Activated naive CD4-positive, alpha-beta T cell treated with anti-CD3 and anti-CD28 coated beads, Interleukin-2, amount 10 ng/mL, durations not matched to agents 7 days and 5 days (primary cell): ENCODE measurements at regions not wholly inside any gene's neighbourhood (a gene's known extent, or its start where the extent isn't known, plus 50 kb on each side); places are given as distances from the start of the nearest gene placed in this dataset.

Source experiments
- CTCF ChIA-PET: fragments of 350-600 bp; sonication (Branson Sonifier 250); formaldehyde crosslinking; loops from one replicate; lab custom pipeline; 2021; ENCODE audit warnings: antibody characterized with exemption; lab: Charles Lee
- DNase-seq: peaks from one replicate; pipeline ENCODE4 v3.0.0-alpha.2; 2020
- H3K27ac Mint-ChIP-seq: one replicate; pipeline ENCODE4 v1.8.0; 2021; ENCODE audit warnings: mild to moderate bottlenecking, moderate library complexity, mixed read lengths
- H3K27me3 Mint-ChIP-seq: one replicate; pipeline ENCODE4 v1.8.0; 2021; ENCODE audit warnings: mild to moderate bottlenecking, mixed read lengths
- H3K36me3 Mint-ChIP-seq: one replicate; pipeline ENCODE4 v1.8.0; 2021; ENCODE audit warnings: mixed read lengths
- H3K4me1 Mint-ChIP-seq: one replicate; pipeline ENCODE4 v1.8.0; 2021; ENCODE audit warnings: mixed read lengths
- H3K4me3 Mint-ChIP-seq: one replicate; pipeline ENCODE4 v1.8.0; 2021; ENCODE audit warnings: mild to moderate bottlenecking, moderate library complexity, mixed read lengths
- H3K9me3 Mint-ChIP-seq: one replicate; pipeline ENCODE4 v1.8.0; 2021; ENCODE audit warnings: mixed read lengths

DNA sequence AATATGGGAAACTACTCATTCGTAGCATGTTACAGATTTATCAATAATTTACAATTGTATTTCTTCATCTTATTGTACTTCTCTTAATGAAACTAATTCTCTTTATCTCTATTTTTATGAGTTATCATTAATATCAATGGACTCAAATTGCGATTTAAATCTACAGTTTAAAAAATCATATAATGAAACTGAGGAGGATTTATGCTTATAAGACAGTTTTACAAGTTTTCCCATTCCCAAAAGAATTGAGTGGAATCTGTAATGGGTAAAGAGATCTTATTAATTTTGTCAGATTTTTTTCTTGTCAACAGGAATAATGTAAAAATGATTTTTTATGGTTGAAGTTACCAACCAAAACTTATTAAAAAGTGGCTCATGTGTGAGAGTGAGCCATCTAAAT is 468.0 kb downstream of the METTL4 start:
- no peaks in the 10 kb centered on the region for H3K36me3 Mint-ChIP-seq
- H3K27me3 Mint-ChIP-seq = peaks cover 10% of the 10 kb centered on the region
- H3K4me3 Mint-ChIP-seq = no peak overlapping the region
- no peak for DNase-seq
- H3K27ac Mint-ChIP-seq = no peak overlapping the region
- no peaks in the 10 kb centered on the region for H3K4me1 Mint-ChIP-seq
- CTCF ChIA-PET = interaction anchor here (3.5 kb wide), 1 partner anchor 9 kb away, joined by 18 read pairs; no protein-coding TSS in a partner anchor
- H3K9me3 Mint-ChIP-seq = no peaks in the 10 kb centered on the region

DNA sequence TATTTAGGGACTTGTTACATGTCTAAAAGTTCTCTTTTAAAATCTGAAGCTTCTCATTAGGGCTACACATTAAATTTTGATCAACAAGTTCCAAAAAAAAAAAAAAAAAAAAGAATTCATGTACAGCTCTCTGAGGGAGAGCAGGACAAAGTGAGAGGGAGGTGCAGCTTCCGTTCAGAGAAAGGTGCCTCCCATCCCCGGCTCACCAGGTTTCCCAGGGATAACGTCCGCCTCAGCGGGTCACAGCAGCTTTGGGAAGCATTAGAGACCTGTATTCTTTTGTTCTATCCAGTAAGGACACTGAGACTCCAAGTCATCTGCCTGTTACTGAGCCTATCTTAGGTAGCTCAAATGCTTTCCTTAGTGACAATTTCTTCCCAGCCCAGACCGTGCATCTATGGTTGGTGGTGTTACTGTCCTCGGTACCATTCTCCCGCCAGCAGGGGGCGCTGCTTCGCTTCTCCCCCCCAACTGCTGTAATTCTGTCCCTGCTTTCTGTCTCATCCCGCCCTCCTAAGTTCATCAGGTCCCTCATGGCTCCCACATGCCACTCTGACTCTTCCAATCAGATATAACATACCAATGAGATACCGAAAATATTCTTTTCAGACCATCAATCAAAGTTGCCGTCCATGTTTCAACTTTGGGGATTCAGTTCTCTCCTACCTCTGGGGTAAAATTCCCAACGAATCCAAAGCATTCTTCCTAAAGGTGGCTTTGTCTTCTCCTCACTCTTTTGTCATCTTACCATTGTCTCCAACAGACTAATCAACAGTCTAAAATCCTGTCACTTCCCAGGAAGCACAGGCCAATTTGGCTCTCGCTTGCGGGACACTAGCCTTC is 466.5 kb downstream of the METTL4 start:
- CTCF ChIA-PET = interaction anchor here (0.7 to 3.5 kb wide), 14 partner anchors 11 to 442 kb away, joined by 3 to 18 read pairs (median 4); no protein-coding TSS in a partner anchor
- Mint-ChIP-seq H3K36me3 (no peaks in the 10 kb centered on the region), H3K27ac (no peak overlapping the region), H3K4me1 (no peaks in the 10 kb centered on the region), H3K27me3 (peaks cover 6% of the 10 kb centered on the region), H3K4me3 (no peak overlapping the region), H3K9me3 (no peaks in the 10 kb centered on the region)
- DNase-seq = peak; percentile 66

DNA sequence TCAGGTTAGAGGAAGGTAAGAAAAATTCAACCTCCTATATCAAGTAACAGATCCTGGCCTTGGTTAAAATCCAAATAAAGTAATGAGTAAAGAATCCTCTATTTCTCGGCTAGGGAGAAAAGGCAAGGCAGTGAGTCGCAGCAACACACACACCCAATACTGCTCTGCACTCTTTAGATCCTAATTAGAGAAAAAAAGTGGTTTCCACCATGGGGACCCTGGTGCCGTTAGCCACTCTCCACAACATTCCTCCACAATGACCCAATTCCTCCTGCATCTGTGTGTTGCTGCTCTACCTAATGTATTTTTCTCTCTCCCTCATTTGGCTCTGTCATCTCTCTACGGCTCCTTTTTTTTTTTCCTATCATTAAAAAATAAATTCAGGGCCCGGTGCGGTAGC is 462.7 kb downstream of the METTL4 start:
- H3K4me3 Mint-ChIP-seq = no peak overlapping the region
- peaks cover 10% of the 10 kb centered on the region for H3K27me3 Mint-ChIP-seq
- no peaks in the 10 kb centered on the region for H3K9me3 Mint-ChIP-seq
- H3K27ac Mint-ChIP-seq = no peak overlapping the region
- no peak for DNase-seq
- no peaks in the 10 kb centered on the region for H3K36me3 Mint-ChIP-seq
- CTCF ChIA-PET = no interaction called here
- no peaks in the 10 kb centered on the region for H3K4me1 Mint-ChIP-seq

- peaks cover 8% of the 10 kb centered on the region for H3K27me3 Mint-ChIP-seq
- H3K9me3 Mint-ChIP-seq = no peaks in the 10 kb centered on the region
- no peaks in the 10 kb centered on the region for H3K36me3 Mint-ChIP-seq
- no peak overlapping the region for H3K27ac Mint-ChIP-seq
- no peak for DNase-seq
- no peaks in the 10 kb centered on the region for H3K4me1 Mint-ChIP-seq
- no peak overlapping the region for H3K4me3 Mint-ChIP-seq
- CTCF ChIA-PET = no interaction called here
Measured at GRCh38 chr18:2111456-2111855, 459.8 kb downstream of the METTL4 start.

- no peaks in the 10 kb centered on the region for H3K36me3 Mint-ChIP-seq
- peaks cover 8% of the 10 kb centered on the region for H3K27me3 Mint-ChIP-seq
- DNase-seq = no peak
- H3K27ac Mint-ChIP-seq = no peak overlapping the region
- no peaks in the 10 kb centered on the region for H3K9me3 Mint-ChIP-seq
- CTCF ChIA-PET = no interaction called here
- no peaks in the 10 kb centered on the region for H3K4me1 Mint-ChIP-seq
- H3K4me3 Mint-ChIP-seq = no peak overlapping the region
Measured at GRCh38 chr18:2112435-2113045, 458.8 kb downstream of the METTL4 start.

- H3K36me3 Mint-ChIP-seq = no peaks in the 10 kb centered on the region
- no peaks in the 10 kb centered on the region for H3K9me3 Mint-ChIP-seq
- no peaks in the 10 kb centered on the region for H3K4me1 Mint-ChIP-seq
- no peak for DNase-seq
- CTCF ChIA-PET = no interaction called here
- no peak overlapping the region for H3K4me3 Mint-ChIP-seq
- no peak overlapping the region for H3K27ac Mint-ChIP-seq
- H3K27me3 Mint-ChIP-seq = peaks cover 8% of the 10 kb centered on the region
Measured at GRCh38 chr18:2114289-2114688, 457.0 kb downstream of the METTL4 start.

DNA sequence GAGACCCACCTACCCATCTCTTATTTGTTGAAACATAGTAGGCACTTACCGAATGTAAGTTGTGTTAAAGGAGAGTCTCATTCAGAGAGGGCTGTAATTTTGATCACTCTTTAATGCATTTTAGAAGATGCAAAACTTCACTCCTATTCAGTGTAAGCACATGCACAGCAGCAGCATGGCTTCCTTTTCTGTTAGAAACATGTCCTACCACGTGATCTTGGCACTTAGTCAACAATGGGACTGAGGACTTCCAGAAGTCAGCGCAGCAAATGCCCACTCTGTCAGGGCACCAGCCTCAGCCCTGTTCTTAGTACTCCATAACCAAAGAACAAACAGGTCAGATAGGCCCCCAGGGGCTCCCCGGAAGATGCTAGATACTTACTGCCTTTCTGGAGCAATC is 456.5 kb downstream of the METTL4 start:
- CTCF ChIA-PET = no interaction called here

DNA sequence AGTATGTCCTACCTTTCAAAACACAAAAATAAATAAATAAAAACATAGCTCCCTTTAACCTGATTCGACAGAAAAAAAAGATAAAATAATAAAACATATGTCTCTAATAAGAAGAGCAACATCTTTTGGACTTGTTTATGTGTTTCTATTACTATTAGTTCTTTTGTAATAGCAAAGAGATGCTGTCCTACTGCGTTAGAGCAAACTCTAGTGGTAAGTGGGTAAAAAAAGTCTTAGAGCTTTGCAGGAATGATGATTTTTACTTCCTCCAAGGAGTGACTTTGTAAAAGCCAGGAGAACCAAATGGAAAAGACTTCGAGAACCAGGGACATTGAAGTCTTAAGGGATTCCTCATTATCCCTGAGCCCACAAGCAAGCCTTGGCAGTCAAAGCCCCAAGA is 450.1 kb downstream of the METTL4 start:
- Mint-ChIP-seq H3K27ac (no peak overlapping the region), H3K27me3 (no peaks in the 10 kb centered on the region), H3K9me3 (no peaks in the 10 kb centered on the region), H3K36me3 (no peaks in the 10 kb centered on the region), H3K4me3 (no peak overlapping the region), H3K4me1 (no peaks in the 10 kb centered on the region)
- CTCF ChIA-PET = interaction anchor here (1.0 to 2.1 kb wide), 2 partner anchors 14 to 15 kb away, joined by 5 read pairs; no protein-coding TSS in a partner anchor
- DNase-seq = no peak

More for the DNA sequence above, 456.5 kb downstream of the METTL4 start:
- Mint-ChIP-seq H3K9me3 (no peaks in the 10 kb centered on the region), H3K4me1 (no peaks in the 10 kb centered on the region), H3K4me3 (no peak overlapping the region), H3K36me3 (no peaks in the 10 kb centered on the region), H3K27me3 (peaks cover 8% of the 10 kb centered on the region), H3K27ac (no peak overlapping the region)
- no peak for DNase-seq

DNA sequence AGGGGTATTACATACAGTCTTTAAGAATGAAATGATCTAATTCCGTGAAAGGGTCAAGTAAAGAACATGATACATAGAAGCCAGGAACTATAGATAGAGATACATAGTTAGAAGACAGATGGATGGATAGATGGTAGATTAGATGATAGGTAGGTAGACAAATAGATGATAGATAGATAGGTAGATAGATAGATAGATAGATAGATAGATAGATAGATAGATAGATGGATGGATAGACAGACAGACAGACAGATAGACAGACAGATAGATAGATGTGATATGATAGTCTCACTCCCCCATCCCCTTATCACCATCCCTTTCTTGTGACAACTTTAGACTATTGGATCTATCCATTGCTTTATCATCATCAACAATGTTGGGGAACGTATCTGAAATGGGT is 448.2 kb downstream of the METTL4 start:
- H3K36me3 Mint-ChIP-seq = no peaks in the 10 kb centered on the region
- no peak overlapping the region for H3K4me3 Mint-ChIP-seq
- DNase-seq = no peak
- CTCF ChIA-PET = no interaction called here
- H3K27me3 Mint-ChIP-seq = no peaks in the 10 kb centered on the region
- H3K9me3 Mint-ChIP-seq = no peaks in the 10 kb centered on the region
- no peak overlapping the region for H3K27ac Mint-ChIP-seq
- no peaks in the 10 kb centered on the region for H3K4me1 Mint-ChIP-seq

DNA sequence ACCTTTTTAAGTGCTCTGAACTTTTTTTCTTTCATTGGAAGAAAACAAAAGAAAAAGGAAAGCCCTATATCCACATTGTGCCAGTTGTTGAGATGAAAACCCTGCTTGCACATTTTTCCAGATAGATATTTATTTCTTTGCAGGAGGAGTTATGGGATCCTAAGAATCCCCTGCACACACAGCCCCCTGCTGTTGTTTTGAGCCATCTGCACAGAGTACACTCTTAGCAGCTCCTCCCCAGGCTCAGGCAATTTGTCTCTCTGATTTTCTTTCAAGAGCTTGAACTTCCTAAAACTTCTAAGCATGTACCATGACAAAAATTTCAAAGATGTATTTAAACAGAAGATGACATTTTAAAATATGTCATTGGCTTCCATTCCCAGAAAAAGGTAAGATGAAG is 436.9 kb downstream of the METTL4 start:
- Mint-ChIP-seq H3K27me3 (no peaks in the 10 kb centered on the region), H3K4me3 (no peak overlapping the region), H3K27ac (no peak overlapping the region), H3K4me1 (no peaks in the 10 kb centered on the region), H3K9me3 (no peaks in the 10 kb centered on the region), H3K36me3 (no peaks in the 10 kb centered on the region)
- no peak for DNase-seq
- CTCF ChIA-PET = interaction anchor here (0.6 kb wide), 1 partner anchor 30 kb away, joined by 3 read pairs; no protein-coding TSS in a partner anchor

DNA sequence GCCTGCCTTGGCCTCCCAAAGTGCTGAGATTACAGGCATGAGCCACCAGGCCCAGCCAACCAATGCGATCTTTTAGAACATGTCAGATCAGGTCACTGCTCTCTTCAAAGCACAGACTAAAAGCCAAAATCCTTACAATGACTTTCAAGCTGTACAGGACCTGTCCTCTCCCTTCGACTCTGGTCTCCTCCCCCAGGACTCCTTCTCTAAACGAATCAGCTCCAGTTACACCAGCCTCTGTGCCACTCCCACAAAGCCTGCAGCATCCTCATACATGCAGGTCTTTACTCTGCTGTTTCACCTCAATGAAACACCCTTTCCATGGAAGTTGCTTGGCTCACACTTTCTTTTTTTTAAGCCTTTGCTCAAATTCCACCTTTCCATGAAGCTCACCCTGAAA is 436.0 kb downstream of the METTL4 start:
- Mint-ChIP-seq H3K9me3 (no peaks in the 10 kb centered on the region), H3K27ac (no peak overlapping the region), H3K4me3 (no peak overlapping the region), H3K27me3 (no peaks in the 10 kb centered on the region), H3K36me3 (no peaks in the 10 kb centered on the region), H3K4me1 (no peaks in the 10 kb centered on the region)
- CTCF ChIA-PET = interaction anchor here (1.2 kb wide), 1 partner anchor 31 kb away, joined by 3 read pairs; no protein-coding TSS in a partner anchor
- no peak for DNase-seq

DNA sequence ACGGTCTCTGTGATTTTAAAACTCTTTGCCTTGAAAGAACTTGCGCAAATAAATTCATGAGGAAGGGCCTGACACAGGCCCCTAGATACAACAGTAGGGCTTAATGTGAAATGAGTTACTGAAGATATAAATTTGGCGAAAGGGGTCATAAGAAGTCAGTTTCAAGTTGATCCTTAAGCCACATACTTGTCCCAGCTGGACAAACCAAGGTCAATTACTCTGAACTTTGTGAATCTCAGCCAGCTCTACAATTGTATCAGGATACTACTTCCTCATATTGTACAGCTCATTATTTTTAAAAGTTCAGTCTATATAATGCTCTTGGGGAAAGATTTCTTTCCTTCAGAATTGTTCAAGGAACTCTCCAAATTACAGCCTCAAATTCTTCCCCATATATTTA is 432.8 kb downstream of the METTL4 start:
- no peaks in the 10 kb centered on the region for H3K27me3 Mint-ChIP-seq
- H3K36me3 Mint-ChIP-seq = no peaks in the 10 kb centered on the region
- DNase-seq = no peak
- CTCF ChIA-PET = no interaction called here
- no peak overlapping the region for H3K4me3 Mint-ChIP-seq
- H3K4me1 Mint-ChIP-seq = no peaks in the 10 kb centered on the region
- no peak overlapping the region for H3K27ac Mint-ChIP-seq
- no peaks in the 10 kb centered on the region for H3K9me3 Mint-ChIP-seq

DNA sequence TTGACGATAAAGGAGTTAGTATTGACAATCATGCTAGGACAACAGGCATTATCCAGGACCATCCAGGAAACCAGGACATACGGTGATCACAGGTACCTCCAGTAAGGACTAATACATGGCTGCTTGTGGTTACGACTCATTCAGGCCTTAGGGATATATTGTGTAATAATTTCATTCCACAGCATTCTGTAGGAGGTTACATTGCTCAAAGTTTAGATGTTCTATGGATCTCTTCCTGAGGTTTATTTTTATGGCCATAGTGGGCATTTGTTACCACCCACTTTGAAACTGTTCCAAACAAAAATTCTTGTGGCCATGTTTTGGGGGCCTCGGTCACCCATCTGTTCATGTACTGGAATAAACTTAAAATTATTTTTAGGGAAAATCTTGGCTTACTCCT is 431.6 kb downstream of the METTL4 start:
- no peaks in the 10 kb centered on the region for H3K27me3 Mint-ChIP-seq
- no peaks in the 10 kb centered on the region for H3K36me3 Mint-ChIP-seq
- H3K9me3 Mint-ChIP-seq = no peaks in the 10 kb centered on the region
- DNase-seq = no peak
- CTCF ChIA-PET = no interaction called here
- no peaks in the 10 kb centered on the region for H3K4me1 Mint-ChIP-seq
- no peak overlapping the region for H3K27ac Mint-ChIP-seq
- H3K4me3 Mint-ChIP-seq = no peak overlapping the region

GRCh38 chr18:2143636-2144035 is 427.7 kb downstream of the METTL4 start:
- CTCF ChIA-PET = no interaction called here
- Mint-ChIP-seq H3K4me3 (no peak overlapping the region), H3K4me1 (no peaks in the 10 kb centered on the region), H3K27me3 (no peaks in the 10 kb centered on the region), H3K27ac (no peak overlapping the region), H3K36me3 (no peaks in the 10 kb centered on the region), H3K9me3 (no peaks in the 10 kb centered on the region)
- no peak for DNase-seq

- CTCF ChIA-PET = no interaction called here
- H3K4me3 Mint-ChIP-seq = no peak overlapping the region
- H3K36me3 Mint-ChIP-seq = no peaks in the 10 kb centered on the region
- H3K27ac Mint-ChIP-seq = no peak overlapping the region
- no peaks in the 10 kb centered on the region for H3K27me3 Mint-ChIP-seq
- no peak for DNase-seq
- no peaks in the 10 kb centered on the region for H3K4me1 Mint-ChIP-seq
- no peaks in the 10 kb centered on the region for H3K9me3 Mint-ChIP-seq
Measured at GRCh38 chr18:2144811-2145210, 426.5 kb downstream of the METTL4 start.
